HepG2 (cell line): ENCODE measurements at regions not wholly inside any gene's neighbourhood (a gene's known extent, or its start where the extent isn't known, plus 50 kb on each side); places are given as distances from the start of the nearest gene placed in this dataset.

ENCODE experiments used
- ATAC-seq: fragments of 200-7000 bp; cut with Tn5 transposase; 3 replicates; pipeline ENCODE4 v1.9.1; 2020; ENCODE audit warnings: mild to moderate bottlenecking, moderate library complexity
- BruUV-seq: library from RNA; stranded (reverse); fragments of 400-500 nt; replicated peaks from 2 replicates; lab custom pipeline; 2021; lab: Mats Ljungman, UMichigan
- CTCF ChIA-PET: fragments of 300-600 bp; formaldehyde crosslinking; extraction: SDS; loops from one replicate; lab custom pipeline; 2021; ENCODE audit warnings: low total read pairs, inconsistent platforms, low intra/inter-chr PET ratio; lab: Yijun Ruan, JAX
- POLR2A ChIA-PET: fragments of 350-600 bp; sonication (Branson Sonifier 250); formaldehyde crosslinking; loops from one replicate; lab custom pipeline; 2020; ENCODE audit warnings: antibody characterized with exemption, inconsistent platforms; lab: Yijun Ruan, JAX
- DNase-seq: peaks from one replicate; pipeline ENCODE4 v3.0.0-alpha.2; 2015; ENCODE audit warnings: low spot score
- FAIRE-seq: peaks from 3 replicates; lab custom pipeline; 2011; peaks lifted over from hg19 to GRCh38; lab: Jason Lieb, UNC
- H2AFZ ChIP-seq: one replicate; pipeline ENCODE4 v1.6.1; 2011; ENCODE audit warnings: low read length, inconsistent platforms
- H3K27ac ChIP-seq: fragments of 300-600 bp; 3 replicates; pipeline ENCODE4 v1.8.0; 2011; ENCODE audit warnings: mixed run types, mild to moderate bottlenecking, mixed read lengths, low read length, inconsistent platforms; ENCODE audit not compliant: insufficient read depth; ENCODE audit errors: extremely low read length
- H3K27me3 ChIP-seq, 2 experiments: fragments of 200-600 bp in 1 of 2; 2 replicates in 1 of 2; 3 replicates in 1 of 2; pipeline versions ENCODE4 v1.6.0 to v1.8.0; 2011; ENCODE audit warnings: low read length in 2 of 2, mild to moderate bottlenecking in 2 of 2, moderate library complexity in 2 of 2, inconsistent platforms in 1 of 2; ENCODE audit not compliant: insufficient read depth in 2 of 2, control insufficient read depth in 1 of 2
- H3K36me3 ChIP-seq, 2 experiments: fragments of 200-600 bp in 1 of 2; replicated peaks in 1 of 2; 2 replicates in 1 of 2; 3 replicates in 1 of 2; pipeline versions ENCODE4 v1.5.1 to v1.8.0; 2011; ENCODE audit warnings: low read length in 2 of 2, inconsistent platforms in 1 of 2; ENCODE audit not compliant: insufficient read depth in 2 of 2, control insufficient read depth in 1 of 2
- H3K4me1 ChIP-seq: 2 replicates; pipeline ENCODE4 v1.5.1; 2012; ENCODE audit warnings: low read length, inconsistent platforms; ENCODE audit not compliant: insufficient read depth
- H3K4me2 ChIP-seq: 2 replicates; pipeline ENCODE4 v1.6.0; 2011; ENCODE audit warnings: low read depth, low read length, inconsistent platforms
- H3K4me3 ChIP-seq, 3 experiments: fragments of 200-600 bp in 1 of 3; sonication (generic), shearing (Covaris generic) in 1 of 3; replicated peaks in 1 of 3; 2 replicates each; pipeline ENCODE4 v1.5.1; 2011 to 2016; ENCODE audit warnings: low read length in 3 of 3, inconsistent platforms in 2 of 3, low read depth in 2 of 3, mild to moderate bottlenecking in 2 of 3, control low read depth in 1 of 3, mixed read lengths in 1 of 3; ENCODE audit not compliant: insufficient read depth in 1 of 3
- H3K79me2 ChIP-seq: one replicate; pipeline ENCODE4 v1.6.1; 2011; ENCODE audit warnings: low read length, inconsistent platforms; ENCODE audit not compliant: insufficient read depth
- H3K9ac ChIP-seq: 2 replicates; pipeline ENCODE4 v1.6.0; 2011; ENCODE audit warnings: mild to moderate bottlenecking, low read depth, low read length, inconsistent platforms; ENCODE audit not compliant: insufficient read depth
- H3K9me3 ChIP-seq: 2 replicates; pipeline ENCODE4 v1.5.1; 2012; ENCODE audit warnings: mild to moderate bottlenecking, low read length
- H4K20me1 ChIP-seq: 2 replicates; pipeline ENCODE4 v1.6.0; 2011; ENCODE audit warnings: inconsistent platforms, mild to moderate bottlenecking, low read length, moderate library complexity; ENCODE audit not compliant: insufficient read depth
- ATF5 ChIP-seq: sonication (generic); formaldehyde crosslinking; IDR thresholded peaks from 2 replicates; pipeline ENCODE4 v1.4.0; 2020; ENCODE audit warnings: mild to moderate bottlenecking, low read depth, missing genetic modification reagents
- HBP1 ChIP-seq: IDR thresholded peaks from 2 replicates; pipeline ENCODE4 v1.6.1; 2016; ENCODE audit warnings: low read depth, control low read depth
- JDP2 ChIP-seq: sonication (generic); formaldehyde crosslinking; IDR thresholded peaks from 2 replicates; pipeline ENCODE4 v1.8.1; 2022; ENCODE audit warnings: missing genetic modification reagents, borderline replicate concordance
- JUNB ChIP-seq: sonication (generic); formaldehyde crosslinking; IDR thresholded peaks from 2 replicates; pipeline ENCODE4 v1.8.0; 2022; ENCODE audit warnings: missing genetic modification reagents, mild to moderate bottlenecking, borderline replicate concordance
- MAFF ChIP-seq: IDR thresholded peaks from 2 replicates; pipeline ENCODE4 v1.6.1; 2011; ENCODE audit warnings: low read depth, low read length, improper control_type of control experiment
- SNRNP70 ChIP-seq: fragments of 200-400 bp; formaldehyde crosslinking; IDR thresholded peaks from 2 replicates; pipeline ENCODE4 v1.6.1; 2017; ENCODE audit warnings: mild to moderate bottlenecking, low read depth, low read length, moderate library complexity
- ZMAT5 ChIP-seq: sonication (generic); formaldehyde crosslinking; IDR thresholded peaks from 2 replicates; pipeline ENCODE4 v1.5.0; 2020; ENCODE audit warnings: mild to moderate bottlenecking, low read depth, missing genetic modification reagents, borderline replicate concordance
- ZNF740 ChIP-seq: sonication (generic); formaldehyde crosslinking; IDR thresholded peaks from 2 replicates; pipeline ENCODE4 v1.4.0; 2020; ENCODE audit warnings: missing genetic modification reagents
- ZNF776 ChIP-seq: sonication (generic); formaldehyde crosslinking; IDR thresholded peaks from 2 replicates; pipeline ENCODE4 v1.4.0; 2020; ENCODE audit warnings: mild to moderate bottlenecking, missing genetic modification reagents
- ZNF816 ChIP-seq: sonication (generic); formaldehyde crosslinking; IDR thresholded peaks from 2 replicates; pipeline ENCODE4 v1.8.0; 2022; ENCODE audit warnings: missing genetic modification reagents, mild to moderate bottlenecking, borderline replicate concordance
- WGBS: methylation state at CpG from one replicate; pipeline ENCODE4 v1.1.6; 2017; ENCODE audit warnings: low lambda C conversion rate; 5-methylcytosine and 5-hydroxymethylcytosine counted together
- in situ Hi-C: cut with HindIII; loops from 2 replicates; pipeline ENCODE4 v1.10.0; 2017; ENCODE audit warnings: low pct_unique_long_range_greater_than_20kb; ENCODE audit not compliant: extremely low pct_ligation_motif_present
- intact Hi-C: fragments of 100-400 bp; cut with micrococcal nuclease; formaldehyde crosslinking; loops from one replicate; pipeline ENCODE4 v1.10.0; 2022; ENCODE audit not compliant: unreplicated experiment
- TF ChIP-seq, protein P1 (sequence below): sonication (generic); formaldehyde crosslinking; IDR thresholded peaks from 2 replicates; pipeline ENCODE4 v1.4.0; 2020; ENCODE audit warnings: missing genetic modification reagents, mild to moderate bottlenecking, borderline replicate concordance
- TF ChIP-seq, protein P2 (sequence below): IDR thresholded peaks from 2 replicates; pipeline ENCODE4 v1.6.1; 2016; ENCODE audit warnings: mild to moderate bottlenecking
- TF ChIP-seq, protein P3 (sequence below): sonication (generic); formaldehyde crosslinking; IDR thresholded peaks from 2 replicates; pipeline ENCODE4 v1.5.1; 2020; ENCODE audit warnings: mild to moderate bottlenecking, missing genetic modification reagents, borderline replicate concordance

DNA sequence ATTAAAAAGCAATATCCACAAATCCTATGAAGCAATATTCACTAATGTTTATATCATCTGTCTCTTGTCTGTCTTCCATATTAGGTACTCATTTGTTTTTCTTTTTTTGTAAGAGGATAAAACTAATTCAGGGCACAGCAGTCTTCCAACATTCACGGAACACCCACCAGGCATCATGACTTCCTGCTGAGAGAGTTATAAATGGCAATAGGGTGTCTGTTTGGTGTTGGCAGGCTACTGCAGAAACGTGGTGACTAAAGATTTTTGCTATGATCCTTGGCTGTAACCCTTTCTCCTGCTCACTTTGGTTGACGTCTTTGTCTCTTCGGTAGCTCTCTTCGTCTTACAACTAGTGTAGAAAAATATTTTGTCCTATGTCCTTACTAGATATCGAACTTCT is 860.6 kb upstream of the MGAT4C start:
- TF ChIP-seq SNRNP70 (no peak), ZNF776 (CRISPR knock-in tag) (no peak), JDP2 (CRISPR knock-in tag) (no peak), ZNF740 (CRISPR knock-in tag) (no peak), MAFF (no peak), ATF5 (CRISPR knock-in tag) (no peak), HBP1 (CRISPR knock-in tag) (no peak), ZMAT5 (CRISPR knock-in tag) (no peak), JUNB (CRISPR knock-in tag) (no peak), ZNF816 (CRISPR knock-in tag) (no peak)
- TF ChIP-seq, protein P1, sequence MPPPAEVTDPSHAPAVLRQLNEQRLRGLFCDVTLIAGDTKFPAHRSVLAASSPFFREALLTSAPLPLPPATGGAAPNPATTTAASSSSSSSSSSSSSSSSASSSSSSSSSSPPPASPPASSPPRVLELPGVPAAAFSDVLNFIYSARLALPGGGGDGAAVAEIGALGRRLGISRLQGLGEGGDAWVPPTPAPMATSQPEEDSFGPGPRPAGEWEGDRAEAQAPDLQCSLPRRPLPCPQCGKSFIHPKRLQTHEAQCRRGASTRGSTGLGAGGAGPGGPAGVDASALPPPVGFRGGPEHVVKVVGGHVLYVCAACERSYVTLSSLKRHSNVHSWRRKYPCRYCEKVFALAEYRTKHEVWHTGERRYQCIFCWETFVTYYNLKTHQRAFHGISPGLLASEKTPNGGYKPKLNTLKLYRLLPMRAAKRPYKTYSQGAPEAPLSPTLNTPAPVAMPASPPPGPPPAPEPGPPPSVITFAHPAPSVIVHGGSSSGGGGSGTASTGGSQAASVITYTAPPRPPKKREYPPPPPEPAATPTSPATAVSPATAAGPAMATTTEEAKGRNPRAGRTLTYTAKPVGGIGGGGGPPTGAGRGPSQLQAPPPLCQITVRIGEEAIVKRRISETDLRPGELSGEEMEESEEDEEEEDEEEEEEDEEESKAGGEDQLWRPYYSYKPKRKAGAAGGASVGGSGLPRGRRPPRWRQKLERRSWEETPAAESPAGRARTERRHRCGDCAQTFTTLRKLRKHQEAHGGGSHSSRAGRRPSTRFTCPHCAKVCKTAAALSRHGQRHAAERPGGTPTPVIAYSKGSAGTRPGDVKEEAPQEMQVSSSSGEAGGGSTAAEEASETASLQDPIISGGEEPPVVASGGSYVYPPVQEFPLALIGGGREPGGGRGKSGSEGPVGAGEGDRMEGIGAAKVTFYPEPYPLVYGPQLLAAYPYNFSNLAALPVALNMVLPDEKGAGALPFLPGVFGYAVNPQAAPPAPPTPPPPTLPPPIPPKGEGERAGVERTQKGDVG (CRISPR knock-in tag) = no peak
- TF ChIP-seq, protein P2, sequence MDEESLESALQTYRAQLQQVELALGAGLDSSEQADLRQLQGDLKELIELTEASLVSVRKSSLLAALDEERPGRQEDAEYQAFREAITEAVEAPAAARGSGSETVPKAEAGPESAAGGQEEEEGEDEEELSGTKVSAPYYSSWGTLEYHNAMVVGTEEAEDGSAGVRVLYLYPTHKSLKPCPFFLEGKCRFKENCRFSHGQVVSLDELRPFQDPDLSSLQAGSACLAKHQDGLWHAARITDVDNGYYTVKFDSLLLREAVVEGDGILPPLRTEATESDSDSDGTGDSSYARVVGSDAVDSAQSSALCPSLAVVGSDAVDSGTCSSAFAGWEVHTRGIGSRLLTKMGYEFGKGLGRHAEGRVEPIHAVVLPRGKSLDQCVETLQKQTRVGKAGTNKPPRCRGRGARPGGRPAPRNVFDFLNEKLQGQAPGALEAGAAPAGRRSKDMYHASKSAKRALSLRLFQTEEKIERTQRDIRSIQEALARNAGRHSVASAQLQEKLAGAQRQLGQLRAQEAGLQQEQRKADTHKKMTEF (CRISPR knock-in tag) = no peak
- TF ChIP-seq, protein P3, sequence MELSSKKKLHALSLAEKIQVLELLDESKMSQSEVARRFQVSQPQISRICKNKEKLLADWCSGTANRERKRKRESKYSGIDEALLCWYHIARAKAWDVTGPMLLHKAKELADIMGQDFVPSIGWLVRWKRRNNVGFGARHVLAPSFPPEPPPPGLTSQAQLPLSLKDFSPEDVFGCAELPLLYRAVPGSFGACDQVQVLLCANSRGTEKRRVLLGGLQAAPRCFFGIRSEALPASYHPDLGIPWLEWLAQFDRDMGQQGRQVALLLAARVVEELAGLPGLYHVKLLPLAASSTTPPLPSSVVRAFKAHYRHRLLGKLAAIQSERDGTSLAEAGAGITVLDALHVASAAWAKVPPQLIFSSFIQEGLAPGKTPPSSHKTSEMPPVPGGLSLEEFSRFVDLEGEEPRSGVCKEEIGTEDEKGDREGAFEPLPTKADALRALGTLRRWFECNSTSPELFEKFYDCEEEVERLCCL (CRISPR knock-in tag) = no peak
- TF ChIP-seq, all 625 proteins: peak for 0
- Histone ChIP-seq H3K27me3 (no peaks in the 10 kb centered on the region), H3K4me1 (no peaks in the 10 kb centered on the region), H3K27ac (no peak overlapping the region), H3K36me3 (no peaks in the 10 kb centered on the region), H2AFZ (no peak overlapping the region), H3K9me3 (peaks cover 35% of the 10 kb centered on the region), H3K4me2 (no peak overlapping the region), H4K20me1 (no peaks in the 10 kb centered on the region), H3K4me3 (no peak overlapping the region), H3K9ac (no peak overlapping the region), H3K79me2 (no peaks in the 10 kb centered on the region)
- no peak for ATAC-seq
- WGBS = 19% methylated on average over 6 of the region's 6 CpGs
- BruUV-seq = no TSS peak
- in situ Hi-C loops (no loop called here), intact Hi-C loops (no loop called here)
- CTCF ChIA-PET = no interaction called here
- FAIRE-seq = no peak
- POLR2A ChIA-PET = no interaction called here
- no peak for DNase-seq
